Transverse colon (tissue), 3 donors: ENCODE measurements at regions not wholly inside any gene's neighbourhood (a gene's known extent, or its start where the extent isn't known, plus 50 kb on each side); places are given as distances from the start of the nearest gene placed in this dataset.

Source experiments
- CTCF ChIP-seq, 5 experiments: fragments of 200-600 bp in 3 of 5; fragments of 450-650 bp in 2 of 5; sonication (generic) in 3 of 5; IDR thresholded peaks; 1 replicate in 2 of 5; 2 replicates in 3 of 5; pipeline ENCODE4 v1.5.1; 2016 to 2017; ENCODE audit warnings: antibody characterized with exemption in 5 of 5, inconsistent platforms in 3 of 5, mild to moderate bottlenecking in 2 of 5, moderate library complexity in 1 of 5
- POLR2A ChIP-seq: fragments of 450-650 bp; IDR thresholded peaks from one replicate; pipeline ENCODE4 v1.6.1; 2016; ENCODE audit warnings: antibody characterized with exemption, mild to moderate bottlenecking, moderate library complexity

- TF ChIP-seq CTCF (IDR thresholded peaks at IDR 0.05) (no peak), POLR2A (no peak)
Measured at GRCh38 chr13:64540976-64541375, 2689.2 kb downstream of the PCDH9 start.
